ENCODE measurements at regions not wholly inside any gene's neighbourhood (a gene's known extent, or its start where the extent isn't known, plus 50 kb on each side); places are given as distances from the start of the nearest gene placed in this dataset.

DNA sequence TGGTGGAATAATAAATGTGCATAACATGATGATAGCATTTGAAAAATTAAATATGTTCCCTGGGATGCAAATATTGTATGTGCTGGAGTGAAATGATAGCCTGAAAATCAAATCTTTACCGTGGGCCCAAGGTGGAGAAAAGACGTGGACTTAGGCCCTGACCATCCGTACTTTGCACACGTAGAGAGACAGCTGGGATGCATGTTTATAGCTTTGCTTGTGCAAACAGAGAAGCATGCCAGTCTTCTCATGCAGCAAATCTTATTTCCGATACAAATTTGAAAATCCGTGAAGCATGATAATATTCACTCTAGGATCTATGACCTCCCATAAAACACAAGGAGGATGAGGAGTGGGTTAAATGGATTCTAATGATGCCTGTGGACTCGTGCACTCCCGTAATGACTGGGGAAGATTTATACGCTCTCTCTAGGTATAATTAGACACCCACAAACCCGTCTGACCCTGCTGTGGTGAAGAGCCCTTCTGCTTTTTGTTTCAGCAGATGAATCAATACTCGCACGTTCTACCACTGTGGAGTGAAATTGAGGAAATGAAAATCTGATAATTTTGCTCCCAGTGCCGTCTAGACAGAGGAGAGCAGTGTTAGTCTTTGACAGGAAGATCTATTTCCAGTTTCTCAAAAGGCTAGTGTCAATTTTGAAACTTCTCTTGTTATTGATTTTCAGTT is 810.3 kb upstream of the SALL3 start:
- no peak for DNase-seq

GRCh38 chr18:78171954-78172353 is 807.7 kb upstream of the SALL3 start:
- no peak for DNase-seq

DNA sequence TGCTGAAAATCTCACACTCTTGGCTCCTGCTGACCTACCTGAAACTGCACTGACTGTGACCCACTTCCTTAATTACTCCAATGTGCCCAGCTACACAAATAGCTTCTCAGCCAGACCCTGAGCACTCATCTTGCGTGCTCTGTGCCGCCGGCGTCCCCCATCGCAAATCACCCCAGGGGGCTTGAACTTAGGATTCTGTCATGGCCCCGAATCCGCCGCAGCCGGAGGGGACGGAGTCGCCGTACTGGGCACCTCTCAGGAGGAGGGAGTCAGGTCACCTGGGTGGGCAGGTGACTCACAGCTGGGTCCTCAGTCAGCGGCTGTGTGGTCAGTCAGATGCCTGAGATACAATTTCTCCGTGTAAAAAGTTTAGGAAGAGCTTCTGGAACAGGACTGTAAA is 804.9 kb upstream of the SALL3 start:
- no peak for DNase-seq

- no peak for DNase-seq
Measured at GRCh38 chr18:78178812-78179211, 800.8 kb upstream of the SALL3 start.

DNA sequence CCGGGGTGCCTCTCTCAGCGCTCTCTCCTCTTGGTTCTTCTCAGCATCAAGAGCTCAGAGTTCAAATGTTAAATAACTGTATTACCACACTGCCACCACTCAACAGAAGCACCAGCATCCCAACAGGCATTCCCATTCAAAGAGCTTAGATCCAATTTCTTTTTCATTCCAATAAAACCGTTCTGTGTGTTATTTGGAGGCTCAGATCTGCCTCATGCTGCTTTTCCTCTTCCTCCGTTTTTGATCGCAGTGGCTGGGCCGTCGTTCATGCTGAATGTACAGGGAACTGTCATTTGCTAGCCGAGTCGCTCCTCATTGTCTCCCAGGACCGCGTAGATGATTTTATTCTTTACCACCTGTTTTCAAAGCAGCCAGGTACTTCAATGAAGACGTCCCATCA is 798.9 kb upstream of the SALL3 start:
- no peak for DNase-seq

- DNase-seq, result no peak
Measured at GRCh38 chr18:78183815-78184214, 795.8 kb upstream of the SALL3 start.

DNA sequence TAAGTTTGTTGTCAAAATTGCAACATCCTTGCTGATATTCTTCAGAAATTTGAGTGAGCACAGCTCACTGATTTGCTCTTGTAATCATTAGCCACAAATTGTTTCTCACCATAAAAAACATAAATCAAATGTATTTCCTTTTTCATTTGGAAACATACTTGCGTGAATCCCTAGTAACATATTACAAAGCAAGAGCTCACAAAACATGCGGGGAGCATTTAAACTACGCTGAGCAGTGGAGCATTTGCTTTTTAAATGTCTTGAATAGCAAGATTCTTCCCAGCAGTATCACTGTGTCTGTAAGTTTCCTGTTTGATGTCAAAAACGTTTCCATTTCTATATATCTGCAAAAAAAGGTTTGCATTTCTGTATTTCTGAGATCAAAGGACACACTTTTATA is 788.3 kb upstream of the SALL3 start:
- DNase-seq, result no peak

GRCh38 chr18:78192054-78192453 is 787.6 kb upstream of the SALL3 start:
- no peak for DNase-seq

DNA sequence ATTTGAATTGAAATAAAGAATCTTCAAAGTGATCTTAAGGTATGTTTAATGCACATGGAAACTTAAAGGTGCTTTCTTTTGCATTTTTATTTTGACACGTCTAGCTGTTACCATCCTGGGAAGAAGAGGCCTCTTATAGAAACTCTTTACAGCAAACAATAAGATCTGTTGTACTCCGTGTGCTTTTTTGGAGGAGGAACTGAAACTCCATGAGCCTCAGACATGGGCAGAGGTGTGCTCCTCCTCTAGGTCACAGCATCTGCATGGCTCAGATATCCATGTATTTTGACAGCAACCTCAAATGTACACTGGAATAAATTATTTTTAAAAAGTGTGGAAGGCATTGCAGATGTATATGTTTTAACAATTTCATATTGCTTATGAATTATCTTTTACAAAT is 783.3 kb upstream of the SALL3 start:
- DNase-seq, result no peak

- DNase-seq, result no peak
Measured at GRCh38 chr18:78199002-78199401, 780.6 kb upstream of the SALL3 start.

- no peak for DNase-seq
Measured at GRCh38 chr18:78199611-78200010, 780.0 kb upstream of the SALL3 start.

DNA sequence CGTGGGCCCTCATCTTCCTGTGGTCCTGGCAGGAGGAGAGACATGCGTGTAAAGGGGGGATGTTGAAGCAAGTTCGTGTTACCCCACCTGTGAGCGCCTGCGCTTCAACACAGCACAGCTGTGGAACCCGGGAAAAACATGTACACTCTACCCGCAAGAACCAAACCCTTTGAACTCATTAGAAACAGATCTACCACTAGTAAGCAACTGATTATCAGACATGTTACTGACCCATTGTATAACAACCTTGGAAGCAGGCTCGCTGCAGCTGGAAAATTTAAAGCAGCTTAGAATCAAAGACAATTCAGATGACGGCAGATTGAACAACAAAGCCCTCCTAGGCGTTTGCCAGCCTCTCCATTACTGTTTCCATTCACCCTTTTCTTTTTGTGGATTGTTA is 771.7 kb upstream of the SALL3 start:
- DNase-seq, result no peak

DNA sequence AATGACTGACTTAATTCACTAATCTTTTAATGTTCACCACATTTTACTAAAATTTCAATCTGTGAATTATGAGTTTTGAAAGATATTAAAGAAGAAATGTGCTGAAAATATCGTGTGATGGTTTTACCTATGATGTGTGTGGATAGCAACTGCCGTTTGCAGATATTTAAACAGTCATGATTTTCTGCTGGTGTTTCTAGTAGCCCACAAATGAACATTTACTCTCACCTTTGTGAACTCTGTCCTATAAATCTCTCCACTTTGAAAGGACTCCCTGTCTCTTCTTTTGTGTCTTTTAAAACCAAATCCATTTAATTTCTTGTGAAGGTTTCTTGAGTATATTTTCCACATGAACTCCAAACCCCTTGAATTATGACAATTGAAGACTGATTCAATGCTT is 771.2 kb upstream of the SALL3 start:
- no peak for DNase-seq

- no peak for DNase-seq
Measured at GRCh38 chr18:78213361-78213994, 766.1 kb upstream of the SALL3 start.

DNA sequence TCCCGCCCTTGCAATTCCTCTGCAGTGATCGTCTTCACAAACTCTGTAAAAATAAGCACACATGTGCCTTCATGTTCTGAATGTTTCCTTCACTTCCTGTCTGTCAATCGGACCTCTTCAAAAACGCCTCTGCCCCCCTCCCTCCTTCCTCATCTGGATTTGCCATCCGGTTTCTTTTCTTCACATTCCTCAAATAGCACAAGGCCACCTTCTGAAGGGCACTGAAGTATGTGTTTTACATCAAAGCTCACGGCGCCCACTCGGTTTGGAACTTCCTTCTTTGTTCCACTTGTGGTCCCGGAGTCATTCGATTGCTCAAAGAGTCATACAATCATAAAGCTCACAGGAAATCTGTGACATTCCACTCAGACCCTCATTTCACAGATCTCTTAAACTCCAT is 758.1 kb upstream of the SALL3 start:
- no peak for DNase-seq

DNA sequence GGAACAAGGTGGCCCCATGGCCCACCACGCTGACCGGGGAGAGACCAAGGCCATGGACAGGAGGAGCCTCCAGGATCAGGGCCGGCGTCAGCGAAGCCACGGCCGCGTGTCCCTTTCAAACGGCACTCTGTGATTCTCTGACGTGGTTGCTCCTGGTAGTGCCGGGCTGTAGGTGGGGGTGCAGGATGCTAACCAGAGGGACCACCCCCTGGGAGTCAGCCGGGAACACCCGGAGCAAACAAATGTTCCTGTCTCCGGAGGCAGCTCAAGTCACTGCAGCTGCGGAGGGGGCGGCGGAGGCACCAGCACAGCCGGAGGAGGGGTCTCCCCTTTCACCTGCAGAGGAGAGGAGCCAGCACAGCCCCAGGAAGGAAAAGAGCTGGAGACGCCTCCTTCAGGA is 750.6 kb upstream of the SALL3 start:
- no peak for DNase-seq

DNA sequence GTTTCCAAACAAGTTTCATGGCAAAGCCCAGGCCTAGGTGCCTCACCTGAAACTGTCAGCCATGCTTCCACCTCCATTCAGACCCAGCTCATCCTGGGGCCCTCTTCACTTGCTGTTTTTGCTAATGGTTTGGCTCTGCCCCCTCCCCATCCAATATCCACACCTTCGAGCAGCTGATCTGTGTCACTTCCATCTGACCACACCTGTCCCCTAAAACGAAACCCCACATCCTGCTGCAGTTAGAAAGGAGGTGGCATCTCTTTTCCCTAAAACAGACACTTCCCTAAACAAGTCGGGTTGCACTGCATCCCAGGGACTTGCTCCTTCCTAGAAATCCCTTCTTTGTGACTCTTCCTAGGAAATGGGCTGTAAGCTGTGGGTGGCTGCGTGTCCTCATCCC is 748.7 kb upstream of the SALL3 start:
- no peak for DNase-seq

DNA sequence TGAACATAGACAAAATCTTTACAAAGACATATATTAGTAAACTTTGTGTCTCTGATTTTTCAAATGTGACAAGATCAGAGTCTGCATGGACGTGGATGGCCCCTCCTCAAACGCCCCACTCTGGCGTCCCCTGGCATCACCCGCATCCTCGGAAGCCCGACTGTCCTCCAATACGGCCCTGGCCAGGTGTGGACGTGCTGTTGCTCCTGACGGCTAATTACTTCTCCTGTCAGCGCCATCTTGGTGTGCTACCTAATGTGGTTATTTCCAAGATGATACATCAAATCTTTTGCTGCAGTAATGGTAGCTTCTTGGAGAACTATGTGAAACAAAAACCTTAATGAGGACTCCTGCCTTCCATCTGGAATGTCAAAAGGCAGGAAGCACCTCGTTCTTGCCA is 747.4 kb upstream of the SALL3 start:
- DNase-seq, result no peak

DNA sequence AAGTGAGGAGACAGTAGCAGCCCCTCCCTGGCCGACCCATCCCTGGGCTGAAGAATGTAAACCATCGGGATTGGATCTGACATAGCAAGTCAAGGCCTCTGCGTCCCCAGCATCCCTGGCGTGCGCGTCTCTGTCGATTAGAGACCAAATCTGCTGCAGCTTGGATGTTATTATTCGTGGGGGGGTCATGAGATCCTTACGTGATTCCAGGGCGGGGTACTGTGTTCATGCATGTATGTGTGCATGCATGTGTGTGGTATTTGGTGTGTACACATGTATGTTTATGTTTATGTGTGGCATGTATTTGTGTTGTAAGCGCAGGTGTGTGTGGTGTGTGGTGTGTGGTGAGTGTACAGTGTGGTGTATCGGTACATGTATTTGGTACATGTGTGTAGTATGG is 741.8 kb upstream of the SALL3 start:
- DNase-seq, result no peak

- no peak for DNase-seq
Measured at GRCh38 chr18:78238404-78239089, 741.1 kb upstream of the SALL3 start.

GRCh38 chr18:78239090-78239457 is 740.5 kb upstream of the SALL3 start:
- DNase-seq, result no peak

- DNase-seq, result no peak
Measured at GRCh38 chr18:78240101-78240500, 739.5 kb upstream of the SALL3 start.

- no peak for DNase-seq
Measured at GRCh38 chr18:78240627-78241252, 738.9 kb upstream of the SALL3 start.

All from stimulated activated CD4-positive, alpha-beta T cell treated with anti-CD3 and anti-CD28 coated beads, Interleukin-4, amount 100 ng/mL, for 1 hour (primary cell).